HEK293T (cell line): ENCODE measurements at regions not wholly inside any gene's neighbourhood (a gene's known extent, or its start where the extent isn't known, plus 50 kb on each side); places are given as distances from the start of the nearest gene placed in this dataset.

Experiments
- CTCF ChIA-PET: fragments of 350-600 bp; formaldehyde crosslinking; extraction: SDS; loops from one replicate; lab custom pipeline; 2021; ENCODE audit warnings: antibody characterized with exemption, inconsistent platforms; lab: Yijun Ruan, JAX
- POLR2A ChIA-PET: fragments of 350-600 bp; formaldehyde crosslinking; extraction: SDS; loops from one replicate; lab custom pipeline; 2020; ENCODE audit warnings: antibody characterized with exemption, inconsistent platforms; lab: Yijun Ruan, JAX
- DNase-seq: peaks from one replicate; pipeline ENCODE4 v3.0.0; 2012; ENCODE audit warnings: mixed read lengths; ENCODE audit errors: extremely low spot score
- ARNT ChIP-seq: fragments of 450-650 bp; IDR thresholded peaks from 2 replicates; pipeline ENCODE4 v1.6.1; 2017; ENCODE audit warnings: mild to moderate bottlenecking
- BHLHE40 ChIP-seq: fragments of 450-650 bp; IDR thresholded peaks from 2 replicates; pipeline ENCODE4 v1.6.1; 2016; ENCODE audit warnings: mild to moderate bottlenecking, moderate library complexity, borderline replicate concordance
- CTBP1 ChIP-seq: fragments of 450-650 bp; IDR thresholded peaks from 2 replicates; pipeline ENCODE4 v1.6.1; 2016; ENCODE audit warnings: borderline replicate concordance
- ELF4 ChIP-seq: fragments of 450-650 bp; IDR thresholded peaks from 2 replicates; pipeline ENCODE4 v1.6.1; 2017; ENCODE audit warnings: antibody characterized with exemption
- FOXA1 ChIP-seq: fragments of 450-650 bp; IDR thresholded peaks from 2 replicates; pipeline ENCODE4 v1.6.1; 2016; ENCODE audit warnings: mild to moderate bottlenecking
- FOXK2 ChIP-seq: fragments of 450-650 bp; IDR thresholded peaks from 2 replicates; pipeline ENCODE4 v1.6.1; 2016; ENCODE audit warnings: mild to moderate bottlenecking
- FOXM1 ChIP-seq: fragments of 450-650 bp; IDR thresholded peaks from 2 replicates; pipeline ENCODE4 v1.6.1; 2017; ENCODE audit warnings: mild to moderate bottlenecking, borderline replicate concordance
- HDGF ChIP-seq: fragments of 450-650 bp; IDR thresholded peaks from 2 replicates; pipeline ENCODE4 v1.6.1; 2017; ENCODE audit warnings: antibody characterized with exemption, borderline replicate concordance
- L3MBTL2 ChIP-seq: fragments of 450-650 bp; conservative IDR thresholded peaks from 2 replicates; pipeline ENCODE4 v1.6.1; 2016; ENCODE audit warnings: mild to moderate bottlenecking
- LEF1 ChIP-seq: fragments of 450-650 bp; IDR thresholded peaks from 2 replicates; pipeline ENCODE4 v1.6.1; 2017; ENCODE audit warnings: mild to moderate bottlenecking, borderline replicate concordance
- NFRKB ChIP-seq: fragments of 450-650 bp; IDR thresholded peaks from 2 replicates; pipeline ENCODE4 v1.6.1; 2016; ENCODE audit warnings: mild to moderate bottlenecking, moderate library complexity
- SP1 ChIP-seq: fragments of 450-650 bp; IDR thresholded peaks from 2 replicates; pipeline ENCODE4 v1.6.1; 2017
- SUZ12 ChIP-seq: fragments of 450-650 bp; IDR thresholded peaks from 2 replicates; pipeline ENCODE4 v1.6.1; 2016; ENCODE audit warnings: mild to moderate bottlenecking
- TARDBP ChIP-seq: fragments of 450-650 bp; IDR thresholded peaks from 2 replicates; pipeline ENCODE4 v1.6.1; 2016
- ZNF384 ChIP-seq: fragments of 450-650 bp; IDR thresholded peaks from 2 replicates; pipeline ENCODE4 v1.6.1; 2016
- TF ChIP-seq, protein P1 (sequence below): fragments of 450-650 bp; IDR thresholded peaks from 2 replicates; pipeline ENCODE4 v1.6.1; 2016

GRCh38 chr16:52033992-52034391 lies 513.0 kb downstream of the TOX3 start:
- ChIA-PET POLR2A (no interaction called here), CTCF (no interaction called here)
- no peak for TF ChIP-seq NFRKB
- TF ChIP-seq L3MBTL2: no peak
- no peak for TF ChIP-seq SP1
- no peak for TF ChIP-seq FOXK2
- no peak for TF ChIP-seq BHLHE40
- no peak for TF ChIP-seq TARDBP
- TF ChIP-seq FOXM1: no peak
- TF ChIP-seq HDGF: no peak
- no peak for TF ChIP-seq ARNT
- TF ChIP-seq, protein P1, sequence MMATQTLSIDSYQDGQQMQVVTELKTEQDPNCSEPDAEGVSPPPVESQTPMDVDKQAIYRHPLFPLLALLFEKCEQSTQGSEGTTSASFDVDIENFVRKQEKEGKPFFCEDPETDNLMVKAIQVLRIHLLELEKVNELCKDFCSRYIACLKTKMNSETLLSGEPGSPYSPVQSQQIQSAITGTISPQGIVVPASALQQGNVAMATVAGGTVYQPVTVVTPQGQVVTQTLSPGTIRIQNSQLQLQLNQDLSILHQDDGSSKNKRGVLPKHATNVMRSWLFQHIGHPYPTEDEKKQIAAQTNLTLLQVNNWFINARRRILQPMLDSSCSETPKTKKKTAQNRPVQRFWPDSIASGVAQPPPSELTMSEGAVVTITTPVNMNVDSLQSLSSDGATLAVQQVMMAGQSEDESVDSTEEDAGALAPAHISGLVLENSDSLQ: no peak
- no peak for TF ChIP-seq ELF4
- TF ChIP-seq SUZ12: no peak
- no peak for TF ChIP-seq FOXA1
- DNase-seq: no peak

GRCh38 chr16:52022980-52023379 lies 524.0 kb downstream of the TOX3 start:
- CTCF ChIA-PET: no interaction called here
- no peak for TF ChIP-seq ZNF384
- TF ChIP-seq BHLHE40: no peak
- no peak for TF ChIP-seq SUZ12
- TF ChIP-seq TARDBP: no peak
- TF ChIP-seq L3MBTL2: no peak
- no peak for TF ChIP-seq ARNT
- no peak for TF ChIP-seq NFRKB
- TF ChIP-seq LEF1: no peak
- no peak for TF ChIP-seq CTBP1
- TF ChIP-seq ELF4: no peak
- TF ChIP-seq FOXK2: no peak
- TF ChIP-seq, protein P1: no peak
- TF ChIP-seq FOXA1: no peak
- TF ChIP-seq SP1: no peak
- no peak for TF ChIP-seq FOXM1
- DNase-seq: no peak
- POLR2A ChIA-PET: no interaction called here

DNA sequence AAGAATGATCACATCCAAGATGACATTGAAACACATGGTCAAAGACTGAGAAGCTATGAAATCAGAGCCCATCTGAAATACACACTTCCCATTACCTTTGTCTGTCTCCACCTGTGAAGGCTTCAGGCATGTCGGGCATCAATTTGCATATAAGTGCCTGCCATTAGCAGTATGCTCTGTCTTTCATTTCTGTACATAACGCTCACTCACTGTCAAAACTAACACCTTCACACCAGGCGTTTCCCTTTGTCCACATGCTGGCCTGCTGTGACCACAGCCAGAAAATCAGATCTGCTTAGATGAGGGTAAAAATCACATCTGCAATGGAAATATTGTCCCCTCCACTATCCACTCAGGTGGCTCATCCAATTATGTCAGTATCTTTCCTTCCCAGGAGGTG lies 524.8 kb downstream of the TOX3 start:
- TF ChIP-seq SUZ12 (no peak), FOXK2 (no peak)
- POLR2A ChIA-PET: no interaction called here
- CTCF ChIA-PET: no interaction called here
- DNase-seq: no peak

- DNase-seq: no peak
- TF ChIP-seq CTBP1 (no peak), FOXK2 (no peak), HDGF (no peak), FOXA1 (no peak), L3MBTL2 (no peak), BHLHE40 (no peak)
- TF ChIP-seq, protein P1: no peak
- ChIA-PET CTCF (no interaction called here), POLR2A (no interaction called here)
Observed at GRCh38 chr16:52016387-52016786, 530.6 kb downstream of the TOX3 start.

- no peak for DNase-seq
- POLR2A ChIA-PET: interaction anchor here (0.7 kb wide), 1 partner anchor 589 kb away, joined by 4 read pairs; no protein-coding TSS in a partner anchor
- TF ChIP-seq SP1: no peak
- TF ChIP-seq BHLHE40: no peak
- TF ChIP-seq TARDBP: no peak
- TF ChIP-seq L3MBTL2: no peak
- CTCF ChIA-PET: no interaction called here
Observed at GRCh38 chr16:52005551-52005950, 541.4 kb downstream of the TOX3 start.

- DNase-seq: no peak
Observed at GRCh38 chr16:52004343-52004742, 542.6 kb downstream of the TOX3 start.

More at GRCh38 chr16:52004343-52004742, 542.6 kb downstream of the TOX3 start:
- CTCF ChIA-PET: interaction anchor here (0.6 kb wide), 1 partner anchor 8 kb away, joined by 3 read pairs; no protein-coding TSS in a partner anchor
- POLR2A ChIA-PET: no interaction called here
- TF ChIP-seq CTBP1 (no peak), ARNT (no peak), ZNF384 (no peak), FOXA1 (no peak), SP1 (no peak), ELF4 (no peak), FOXK2 (no peak), HDGF (no peak), NFRKB (no peak), FOXM1 (no peak), L3MBTL2 (no peak), SUZ12 (no peak), LEF1 (no peak), BHLHE40 (no peak), TARDBP (no peak)
- TF ChIP-seq, protein P1: no peak
